HG02763 (cell line): ENCODE measurements at regions not wholly inside any gene's neighbourhood (a gene's known extent, or its start where the extent isn't known, plus 50 kb on each side); places are given as distances from the start of the nearest gene placed in this dataset.
A peak's percentile ranks its signal among the peaks of the same experiment; 100 is the strongest.
"Not testable (repeated sequence)": the region's sequence is repeated elsewhere in the genome, so short reads cannot be mapped to it uniquely, and the experiment has no call there.

Source experiments
- ATAC-seq: cut with Tn5 transposase; IDR thresholded peaks from one replicate; pipeline ENCODE4 v1.9.1; 2021; ENCODE audit warnings: mild to moderate bottlenecking, moderate library complexity; ENCODE audit not compliant: unreplicated experiment

DNA sequence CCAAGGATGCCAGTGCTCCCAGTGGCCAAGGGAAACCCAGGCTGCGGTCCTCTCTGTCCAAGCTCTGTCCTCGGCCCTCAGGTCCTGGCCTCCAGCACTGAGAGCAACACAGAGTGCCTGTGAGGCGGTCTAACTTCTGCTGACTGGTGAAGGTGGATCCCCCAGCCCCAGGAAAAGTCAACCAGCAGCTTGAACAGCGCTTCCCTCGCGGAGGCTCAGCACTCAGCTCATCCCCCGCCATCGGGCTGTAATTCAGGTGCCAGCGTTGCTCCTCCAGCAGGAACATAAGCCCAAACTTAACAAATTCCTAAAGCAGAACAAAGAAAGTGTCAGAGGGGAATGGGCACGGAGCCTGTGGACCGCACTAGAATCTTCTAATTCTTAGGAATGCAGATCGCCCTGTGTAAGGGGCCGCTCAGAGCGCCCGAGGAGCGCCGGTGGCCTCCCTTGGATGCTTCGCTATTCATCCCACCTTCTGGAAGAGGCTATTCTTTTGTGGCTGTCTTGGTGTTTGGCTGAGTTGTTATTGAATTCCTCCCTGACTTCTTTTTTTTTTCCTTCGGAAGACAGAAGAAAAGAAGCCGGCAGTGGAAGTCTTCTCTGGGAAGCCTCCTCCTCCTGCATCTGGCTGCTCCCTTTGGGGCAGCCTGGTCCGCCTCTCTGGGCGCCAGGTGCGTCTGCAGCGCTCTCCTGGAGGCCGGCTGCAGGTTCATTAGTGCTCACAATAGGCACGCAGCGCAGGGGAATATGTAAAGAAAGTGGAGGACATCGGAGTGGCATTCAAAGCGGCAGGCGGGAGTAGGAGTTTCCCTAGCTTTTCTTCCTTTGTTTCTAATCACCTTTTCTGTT is 905.6 kb downstream of the TSN start:
- no peak for ATAC-seq

DNA sequence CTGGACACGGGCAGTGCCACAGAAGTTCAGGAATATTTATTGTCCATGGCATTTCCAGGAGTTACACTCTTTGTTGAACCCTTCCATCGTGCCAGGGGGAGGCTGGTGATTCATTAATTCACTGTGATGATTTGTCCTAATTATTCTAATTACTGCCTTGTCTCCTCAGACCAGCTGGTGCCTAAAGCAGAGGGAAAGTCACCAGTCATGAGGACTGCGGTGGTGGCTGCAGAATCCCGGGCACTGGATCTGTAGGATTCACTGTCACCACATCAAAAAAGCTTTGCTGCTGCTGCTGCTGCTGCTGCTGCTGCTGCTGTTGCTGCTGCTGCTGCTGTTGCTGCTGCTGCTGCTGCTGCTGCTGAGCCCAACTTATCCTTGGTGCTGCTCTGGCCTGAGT is 908.2 kb downstream of the TSN start:
- ATAC-seq = no peak

DNA sequence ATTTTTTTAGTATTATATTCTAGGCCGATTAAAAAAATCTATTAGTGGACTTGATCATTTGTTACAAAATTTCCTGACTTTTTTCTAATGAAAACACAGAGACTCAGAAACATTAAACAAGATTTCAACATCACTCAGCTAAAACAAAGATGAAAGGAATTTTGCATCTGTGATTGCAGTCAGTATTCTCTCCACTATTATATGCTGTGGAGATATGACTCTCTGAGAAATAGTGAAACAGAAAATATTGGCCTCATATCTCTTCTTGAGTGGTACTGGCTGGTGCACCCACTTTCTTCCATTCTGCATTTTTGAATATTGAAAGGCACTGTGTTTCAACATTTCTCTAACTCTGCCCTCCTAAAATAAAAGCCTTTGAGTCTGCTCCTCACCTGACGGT is 914.2 kb downstream of the TSN start:
- no peak for ATAC-seq

DNA sequence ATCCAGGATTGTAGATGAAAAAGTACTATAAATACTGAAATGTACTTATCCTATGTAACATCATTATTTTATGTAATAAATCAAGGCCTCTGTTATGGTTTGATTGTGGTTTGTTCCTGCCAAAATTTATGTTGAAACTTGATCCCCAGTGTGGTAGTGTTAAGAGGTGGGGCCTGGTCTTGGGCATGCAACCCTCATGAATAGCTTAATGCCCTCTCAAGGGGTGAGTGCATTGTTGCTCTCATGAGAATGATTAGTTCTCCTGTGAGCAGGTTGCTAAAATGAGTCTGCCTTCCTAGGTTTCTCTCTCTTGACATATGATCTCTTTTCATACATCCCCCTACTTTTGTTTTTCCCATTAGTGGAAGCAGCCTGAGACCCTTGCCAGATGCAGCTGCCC is 915.4 kb downstream of the TSN start:
- ATAC-seq = no peak

DNA sequence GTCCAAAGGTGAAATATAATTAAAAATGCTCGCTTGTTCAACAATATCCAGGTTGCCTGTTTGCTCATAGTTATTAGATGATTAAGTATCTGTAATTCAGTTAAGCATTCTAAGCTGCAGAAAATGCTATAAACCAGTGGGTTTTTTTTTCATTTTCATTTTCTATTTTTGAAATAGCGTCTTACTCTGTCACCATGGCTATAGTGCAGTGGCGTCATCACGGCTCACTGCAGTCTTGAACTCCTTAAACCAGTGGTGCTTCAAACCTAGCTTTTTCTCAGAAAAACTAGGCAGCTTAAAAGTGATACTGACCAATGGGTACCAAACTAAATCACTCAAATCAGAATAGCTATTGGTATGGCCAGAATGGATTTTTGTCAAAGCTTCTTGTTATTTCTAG is 925.2 kb downstream of the TSN start:
- no peak for ATAC-seq

DNA sequence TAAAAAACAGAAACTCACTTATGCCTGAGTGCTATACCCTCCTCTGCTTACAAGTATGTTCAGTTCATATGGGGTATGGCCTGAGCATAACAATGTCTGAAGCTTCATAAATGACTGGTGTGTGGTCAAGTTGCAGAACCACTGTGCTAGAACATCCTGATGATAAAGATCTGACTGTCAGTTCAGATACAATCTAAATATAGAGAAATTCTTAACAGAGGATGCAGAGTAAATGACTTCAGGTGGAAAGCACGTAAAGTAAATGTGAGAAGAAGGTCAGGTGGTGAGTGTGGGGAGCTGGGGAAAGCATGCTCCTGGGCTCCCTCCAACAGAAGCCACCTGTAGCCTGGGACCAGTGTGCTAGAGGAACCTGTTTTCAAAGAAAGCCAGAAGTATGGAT is 926.2 kb downstream of the TSN start:
- peak; percentile 61 for ATAC-seq

DNA sequence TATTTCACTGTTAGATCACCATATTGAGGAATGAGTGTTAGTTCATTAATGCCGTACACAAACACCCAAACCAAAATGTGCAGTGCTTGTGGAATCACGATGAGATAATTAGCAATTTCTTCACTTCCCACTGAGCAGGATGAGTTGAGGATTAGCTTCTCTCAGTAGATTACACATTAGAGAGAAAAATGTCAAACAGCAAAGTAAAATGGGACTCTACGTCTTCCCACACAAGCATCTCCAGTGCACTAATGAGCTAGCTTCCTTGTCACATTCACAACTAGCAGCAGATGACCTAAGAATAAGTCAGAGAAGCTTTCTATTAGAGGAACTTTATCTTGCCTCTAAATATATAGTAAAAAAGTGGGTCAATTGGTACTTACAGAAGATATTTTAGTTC is 926.9 kb downstream of the TSN start:
- ATAC-seq = no peak

DNA sequence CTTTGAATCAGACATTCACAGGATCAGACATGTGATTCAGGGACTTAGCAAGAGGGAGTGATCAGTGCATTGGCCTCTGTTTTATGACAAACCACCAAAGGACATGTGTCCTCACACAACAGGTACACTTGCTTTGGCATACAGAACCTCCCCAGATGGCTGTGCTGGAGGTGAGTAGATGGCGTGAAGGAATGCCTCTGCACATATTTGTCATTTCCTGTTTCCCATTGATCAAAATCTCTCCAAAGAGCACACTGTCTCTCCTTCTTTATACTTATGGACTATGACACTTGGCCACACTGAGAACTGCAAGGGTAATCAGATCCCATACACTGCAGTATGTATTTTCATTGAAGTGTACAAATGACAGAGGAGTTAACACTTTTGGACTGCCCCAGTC is 927.6 kb downstream of the TSN start:
- ATAC-seq = no peak

DNA sequence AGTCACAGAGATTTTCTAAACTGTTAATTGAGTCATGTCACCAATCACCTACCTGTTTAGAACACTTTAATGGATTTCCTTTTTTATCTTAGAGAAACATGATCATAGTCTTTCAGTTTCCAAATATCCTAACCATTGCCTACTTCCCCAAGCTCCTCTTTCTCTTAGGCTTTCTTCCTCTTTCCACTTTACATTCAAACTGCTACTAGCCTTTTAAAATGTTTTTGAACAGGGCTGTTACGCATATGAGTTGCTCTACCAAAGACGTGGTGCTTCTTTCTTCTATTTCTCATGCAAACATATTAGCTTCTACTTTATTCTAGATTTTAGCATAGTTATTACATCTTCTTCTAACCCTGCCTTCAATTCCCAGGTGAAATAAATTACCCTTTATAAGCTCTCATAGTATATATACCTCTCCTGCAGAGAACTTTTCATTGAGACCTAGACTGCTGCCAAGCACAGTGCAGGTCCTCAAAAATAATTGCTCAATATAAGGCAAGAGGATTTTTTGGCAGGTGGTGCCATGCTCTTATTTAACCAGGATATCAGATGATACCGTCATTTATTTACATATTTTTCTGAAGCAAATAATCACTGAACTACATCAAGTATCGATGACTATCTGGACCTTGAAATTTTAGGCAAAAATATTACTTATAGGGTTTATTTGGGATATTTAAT is 937.1 kb downstream of the TSN start:
- no peak for ATAC-seq

DNA sequence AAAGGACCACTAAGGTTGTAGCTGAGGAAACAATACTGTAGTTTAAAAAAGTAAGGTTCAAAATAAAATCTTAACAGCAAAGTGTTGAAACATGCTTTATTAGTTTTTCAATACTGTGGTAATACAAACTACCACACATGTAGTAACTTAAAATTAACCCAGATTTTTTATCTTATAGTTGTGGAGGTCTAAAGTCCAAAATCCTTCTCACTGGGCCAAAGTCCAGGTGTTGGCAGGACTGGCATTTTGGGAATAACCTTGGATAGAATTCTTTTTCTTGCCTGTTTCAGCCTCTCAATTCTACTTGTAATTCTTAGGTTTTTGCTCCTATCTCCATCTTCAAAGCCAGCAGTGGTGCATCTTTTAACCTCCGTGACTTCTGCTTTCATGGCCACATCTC is 942.0 kb downstream of the TSN start:
- no peak for ATAC-seq

DNA sequence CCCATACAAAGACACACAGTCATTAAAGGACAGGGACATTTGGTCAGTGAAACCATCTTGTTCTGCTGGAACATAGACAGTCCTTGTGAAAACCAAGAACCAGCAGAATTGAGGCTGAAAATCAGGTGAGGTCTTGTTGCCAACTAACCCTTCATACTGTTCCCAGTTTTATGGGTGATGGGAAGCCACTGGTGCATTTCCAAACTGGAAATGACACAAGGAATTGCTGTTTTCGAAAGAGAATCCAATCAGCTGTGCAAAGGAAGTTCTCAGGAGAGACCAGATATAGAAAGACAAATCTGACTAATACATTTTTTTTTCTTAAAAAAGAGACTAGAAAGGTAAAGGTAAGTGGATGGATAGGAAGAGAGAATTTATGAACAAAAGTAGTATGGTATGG is 948.2 kb downstream of the TSN start:
- ATAC-seq = no peak

DNA sequence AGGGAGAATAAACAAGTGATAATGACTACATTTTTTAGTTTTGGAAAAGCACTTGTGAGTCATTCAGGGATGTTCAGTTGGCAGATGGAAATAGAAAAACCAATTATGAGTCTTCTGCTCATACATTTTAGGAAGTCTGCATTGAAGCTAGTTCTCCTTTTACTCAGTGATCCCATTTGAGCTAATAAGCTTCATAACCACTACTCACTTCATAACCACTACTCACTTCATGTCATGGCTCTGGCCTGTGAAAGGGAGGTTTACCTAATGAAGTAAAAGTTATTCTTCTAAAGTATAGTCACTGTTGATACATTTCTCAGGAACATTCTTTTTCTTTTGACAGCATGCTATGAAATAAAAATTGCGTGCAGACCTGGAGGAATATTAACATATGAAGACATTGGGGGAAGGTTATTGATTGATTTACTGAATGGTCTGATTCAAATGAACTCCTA is 948.7 kb downstream of the TSN start:
- peak; percentile 66 for ATAC-seq

DNA sequence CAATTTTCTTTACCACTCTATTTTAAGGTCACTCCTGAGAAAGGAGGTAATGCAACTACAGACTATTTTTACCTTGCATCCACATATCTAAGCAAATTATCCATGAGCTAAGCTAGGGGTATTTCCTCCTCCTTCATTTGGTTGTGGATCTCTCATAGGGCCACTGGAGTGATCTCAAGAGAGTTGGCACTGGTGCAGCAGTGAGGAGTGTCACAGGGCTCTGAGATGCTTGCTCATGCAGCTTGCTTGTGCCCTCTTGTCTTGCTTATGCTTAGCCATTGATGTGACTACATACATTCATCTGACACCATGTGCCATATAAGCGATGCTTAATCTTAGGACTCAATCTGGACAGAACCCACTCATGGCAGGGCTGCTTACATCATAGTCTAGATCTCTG is 950.3 kb downstream of the TSN start:
- no peak for ATAC-seq

DNA sequence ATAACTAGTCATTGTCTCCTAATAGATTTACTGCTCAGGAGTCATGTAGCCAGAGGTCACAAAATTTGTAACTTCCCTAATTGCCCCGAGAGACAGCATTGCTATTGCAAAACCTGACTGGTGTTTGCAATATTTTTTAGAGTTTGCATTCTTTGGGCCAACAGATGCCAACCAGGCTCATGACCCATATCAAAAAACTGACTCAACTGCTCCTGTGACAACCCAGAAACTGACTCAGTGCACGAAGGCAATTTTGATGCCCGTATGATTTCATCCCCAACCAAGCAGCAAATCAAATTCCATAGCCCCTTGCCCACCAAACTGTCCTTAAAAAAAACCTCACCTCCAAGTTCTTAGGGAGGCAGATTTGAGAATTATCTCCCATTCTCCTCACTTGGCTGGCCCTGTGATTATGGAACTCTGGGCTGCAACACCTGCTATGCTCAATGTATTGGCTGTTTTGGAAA is 951.3 kb downstream of the TSN start:
- no peak for ATAC-seq

DNA sequence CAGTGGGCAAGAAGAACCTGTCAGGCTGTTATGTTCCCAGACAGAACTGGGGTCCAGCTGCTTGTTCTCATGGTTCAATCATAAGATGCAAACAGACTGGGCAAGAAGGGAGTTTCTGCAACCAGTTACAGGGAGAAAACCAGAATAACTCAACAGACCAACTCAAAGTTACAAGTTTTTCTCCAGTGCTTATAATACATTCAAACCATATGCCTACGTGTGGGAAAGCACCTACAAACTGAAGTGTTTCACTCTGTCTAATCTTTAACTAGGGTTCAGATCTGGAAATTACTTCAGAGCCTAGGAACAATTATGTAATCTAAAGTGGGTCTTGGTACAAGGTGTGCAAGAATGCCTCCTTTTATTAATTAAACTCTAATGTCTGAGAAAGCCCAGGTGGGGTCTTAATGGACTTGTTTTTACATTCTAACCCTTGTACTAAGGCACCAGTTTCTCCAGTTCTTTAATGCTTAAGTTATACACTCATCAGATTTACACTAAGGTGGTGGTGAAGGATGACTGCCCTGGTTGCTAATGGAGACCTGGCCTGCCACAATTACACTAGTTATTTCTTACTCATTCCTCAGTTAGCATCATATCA is 951.9 kb downstream of the TSN start:
- peak; percentile 67 for ATAC-seq

DNA sequence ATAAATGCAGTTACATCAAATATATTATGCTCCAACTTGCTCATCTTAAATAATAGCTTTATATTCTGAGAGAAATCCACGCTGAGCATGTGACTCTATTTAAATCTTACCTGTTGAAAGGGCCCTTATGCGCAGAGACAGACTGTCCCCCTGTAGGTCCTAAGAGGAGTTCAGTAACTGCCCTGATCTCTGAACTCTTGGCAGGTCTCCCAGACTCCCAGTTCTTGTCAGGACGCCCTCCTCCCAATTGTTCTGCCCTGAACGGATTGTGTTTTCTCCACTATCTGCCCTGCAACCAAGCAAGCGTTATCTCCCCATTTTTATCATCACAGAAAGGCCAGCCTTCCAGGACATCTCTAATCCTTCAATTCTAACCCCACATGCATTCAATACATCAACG is 954.6 kb downstream of the TSN start:
- ATAC-seq = no peak

DNA sequence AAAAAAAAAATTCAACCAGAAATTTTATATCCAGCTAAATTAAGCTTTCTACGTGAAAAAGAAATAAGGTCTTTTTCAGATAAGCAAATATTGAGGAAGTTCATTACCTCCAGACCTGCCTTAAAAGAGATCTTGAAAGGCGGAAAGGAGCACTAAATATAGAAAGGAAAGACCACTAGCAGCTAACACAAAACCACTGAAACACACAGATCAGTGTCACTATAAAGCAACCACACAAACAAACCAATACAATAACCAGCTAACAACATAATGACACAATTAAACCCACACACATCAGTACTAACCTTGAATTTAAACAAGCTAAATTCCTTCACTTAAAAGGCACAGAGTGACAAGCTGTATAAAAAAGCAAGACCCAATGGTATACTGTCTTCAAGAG is 958.3 kb downstream of the TSN start:
- no peak for ATAC-seq

DNA sequence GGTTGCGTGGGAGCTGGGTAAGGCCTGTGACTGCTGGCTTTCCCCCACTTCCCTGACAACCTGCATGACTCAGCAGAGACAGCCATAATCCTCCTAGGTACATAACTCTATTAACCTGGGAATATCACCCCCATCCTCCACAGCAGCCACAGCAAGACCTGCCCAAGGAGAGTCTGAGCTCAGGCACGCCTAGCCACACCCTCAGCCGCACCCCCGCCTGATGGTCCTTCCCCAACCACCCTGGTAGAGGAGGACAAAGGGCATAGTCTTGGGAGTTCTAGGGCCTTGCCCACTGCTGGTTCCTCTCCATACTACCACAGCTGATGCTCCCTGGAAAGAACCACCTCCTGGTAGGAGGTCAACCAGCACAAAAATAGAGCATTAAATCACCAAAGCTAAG is 965.4 kb downstream of the TSN start:
- ATAC-seq = not testable (repeated sequence)

DNA sequence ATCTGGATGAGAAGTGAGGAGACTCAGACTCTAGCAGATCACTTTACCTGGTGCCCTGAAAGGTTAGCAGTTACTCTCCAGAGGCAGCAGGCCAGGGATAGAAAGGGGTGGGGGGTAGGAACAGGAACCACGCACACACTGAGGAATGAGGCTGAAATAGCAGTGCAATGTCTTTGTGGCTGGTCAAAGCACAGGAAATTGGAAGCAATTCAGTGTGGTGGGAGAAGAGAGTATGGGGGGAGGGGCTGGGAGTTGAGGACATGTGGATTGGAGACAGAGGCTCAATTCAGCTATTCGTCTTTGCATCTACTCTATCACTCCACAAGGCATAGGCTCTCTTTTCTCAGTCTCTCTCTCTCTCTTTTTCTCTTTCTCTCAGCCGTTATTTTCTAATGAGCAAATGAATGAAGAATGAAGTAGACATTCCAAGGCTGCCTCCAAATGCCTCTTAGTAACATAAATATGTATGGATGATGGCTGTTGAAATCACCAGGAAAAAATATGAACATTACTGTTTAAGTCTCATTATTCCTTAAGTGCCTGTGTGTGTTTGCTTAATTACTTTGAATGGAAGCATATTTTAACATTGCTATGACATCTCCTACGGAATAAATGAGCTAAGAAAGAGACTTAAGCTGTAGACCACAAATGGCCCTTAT is 979.4 kb downstream of the TSN start:
- ATAC-seq = no peak

DNA sequence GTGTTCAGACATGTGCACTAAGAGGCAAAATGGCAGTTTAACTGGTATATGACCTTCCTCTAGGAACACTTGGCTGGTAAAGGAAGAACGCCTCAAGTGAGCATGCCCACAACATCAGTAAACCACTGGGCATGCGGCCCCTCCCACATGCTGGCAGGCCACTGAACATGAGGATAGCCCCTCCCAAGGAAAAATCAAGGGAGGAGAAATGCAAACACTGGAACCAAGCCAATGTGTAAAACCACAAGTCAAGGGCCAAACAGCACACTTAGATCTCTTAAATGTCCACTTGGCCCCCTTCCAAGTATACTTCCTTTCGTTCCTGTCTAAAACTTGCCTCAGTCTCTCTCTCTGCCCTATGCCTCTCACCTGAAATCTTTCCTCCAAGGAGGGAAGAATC is 980.8 kb downstream of the TSN start:
- ATAC-seq = no peak

DNA sequence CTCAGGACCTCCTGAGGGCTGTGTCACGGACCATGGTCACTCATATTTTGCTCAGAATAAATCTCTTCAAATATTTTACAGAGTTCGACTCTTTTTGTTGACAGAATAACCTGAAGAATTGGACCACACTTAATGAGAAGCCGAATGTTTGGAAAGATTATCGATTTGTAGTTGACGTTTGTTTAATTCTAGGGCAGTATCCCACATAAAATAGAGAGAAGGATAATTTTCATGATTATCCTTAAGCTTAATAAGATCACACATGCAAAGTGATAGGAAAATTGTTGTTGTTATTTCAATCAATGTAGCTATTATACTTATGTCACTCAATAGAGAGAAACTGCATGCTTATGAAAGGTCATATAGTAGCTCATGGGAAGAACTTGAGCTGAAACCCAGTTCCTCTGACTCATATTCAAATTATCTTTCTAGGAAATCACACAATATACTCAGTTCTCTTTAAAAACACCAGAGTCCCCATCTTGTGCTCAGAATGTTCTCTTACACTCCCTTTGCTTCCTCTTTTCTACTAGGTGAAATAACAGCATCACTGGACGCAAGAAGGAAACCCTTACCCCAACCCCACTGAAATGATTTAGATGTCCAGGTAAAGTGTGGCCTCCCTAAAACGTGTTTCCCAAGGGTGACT is 982.1 kb downstream of the TSN start:
- ATAC-seq = peak; percentile 82
